ENCODE measurements at regions not wholly inside any gene's neighbourhood (a gene's known extent, or its start where the extent isn't known, plus 50 kb on each side); places are given as distances from the start of the nearest gene placed in this dataset.
A peak's percentile ranks its signal among the peaks of the same experiment; 100 is the strongest.

- Mint-ChIP-seq H3K27ac (no peak overlapping the region), H3K27me3 (peaks cover 7% of the 10 kb centered on the region), H3K36me3 (peaks cover 1% of the 10 kb centered on the region)
These were observed 119.6 kb downstream of the BUD13 start for GRCh38 chr11:116653206-116653605.

DNA sequence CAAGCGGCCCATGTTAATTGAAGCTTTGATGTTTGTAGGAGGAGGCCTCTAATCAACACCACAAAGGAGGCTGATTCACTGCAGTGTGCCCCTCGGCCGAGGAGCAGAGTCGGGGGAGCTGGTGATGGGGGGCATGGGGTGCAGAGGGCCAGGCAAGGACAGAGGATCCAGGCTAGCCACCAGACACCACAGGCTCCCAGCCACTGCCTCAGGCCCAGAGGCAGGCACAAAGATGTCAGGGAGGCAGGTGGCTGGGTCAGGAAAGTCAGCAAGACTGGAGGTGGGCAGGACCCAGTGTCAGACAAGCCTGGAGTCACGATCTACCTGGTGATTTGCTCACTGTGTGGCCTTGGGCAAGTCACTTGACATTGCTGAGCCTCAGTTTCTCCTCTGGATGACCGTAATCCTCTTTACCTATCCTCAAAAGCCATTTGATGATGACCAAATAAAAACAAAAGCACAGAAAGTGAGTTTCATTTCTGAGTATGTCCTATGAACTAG lies 121.0 kb downstream of the BUD13 start:
- Mint-ChIP-seq H3K4me3 (no peak overlapping the region), H3K9me3 (peaks cover 3 to 11% (median 5%) of the 10 kb centered on the region in 3 donors), H3K4me1 (no peaks in the 10 kb centered on the region), H3K27me3 (peaks cover 4% of the 10 kb centered on the region), H3K36me3 (peaks cover 1% of the 10 kb centered on the region), H3K27ac (no peak overlapping the region)

More at GRCh38 chr11:116653206-116653605, 119.6 kb downstream of the BUD13 start:
- no peak overlapping the region for H3K4me3 Mint-ChIP-seq
- peaks cover 3 to 11% (median 5%) of the 10 kb centered on the region in 3 donors for H3K9me3 Mint-ChIP-seq
- H3K4me1 Mint-ChIP-seq = no peaks in the 10 kb centered on the region

DNA sequence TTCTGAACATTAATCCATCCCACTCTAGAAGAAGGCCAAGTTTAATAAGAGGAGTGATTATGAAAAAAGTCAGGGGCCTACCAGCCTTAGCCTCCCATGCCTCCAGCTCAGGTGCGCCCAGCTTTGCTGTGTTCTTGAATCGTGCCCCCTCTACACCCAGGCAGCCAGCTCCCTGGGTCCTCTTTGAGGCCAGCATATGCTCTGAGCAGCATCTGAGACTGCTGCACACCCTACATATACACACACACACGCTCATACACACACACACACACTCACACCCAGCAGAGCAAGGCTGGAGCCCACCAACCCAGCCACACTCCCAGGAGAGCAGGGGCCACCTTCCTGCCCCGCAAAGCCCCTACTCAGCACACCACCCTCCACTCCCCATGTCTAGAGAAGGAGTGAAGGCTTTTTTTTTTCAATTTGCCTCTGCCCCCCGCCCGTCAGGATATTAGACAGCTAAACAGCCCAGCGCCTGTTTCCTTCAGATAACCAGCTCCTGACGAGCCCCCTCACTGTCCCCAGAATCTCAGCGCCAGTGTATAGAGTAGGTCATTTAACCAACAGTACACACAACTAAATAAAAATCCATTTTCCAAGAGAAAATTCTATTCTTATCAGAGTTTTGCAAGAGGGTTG lies 121.6 kb downstream of the BUD13 start:
- H3K4me1 Mint-ChIP-seq = no peaks in the 10 kb centered on the region
- no peak overlapping the region for H3K4me3 Mint-ChIP-seq
- peaks cover 4% of the 10 kb centered on the region for H3K27me3 Mint-ChIP-seq
- no peak overlapping the region for H3K27ac Mint-ChIP-seq
- H3K36me3 Mint-ChIP-seq = peaks cover 1% of the 10 kb centered on the region
- H3K9me3 Mint-ChIP-seq = peaks cover 3 to 11% (median 5%) of the 10 kb centered on the region in 3 donors

GRCh38 chr11:116650052-116650451 lies 122.7 kb downstream of the BUD13 start:
- peaks cover 4% of the 10 kb centered on the region for H3K27me3 Mint-ChIP-seq
- H3K27ac Mint-ChIP-seq = no peak overlapping the region
- peaks cover 3 to 7% (median 6%) of the 10 kb centered on the region in 3 donors for H3K9me3 Mint-ChIP-seq
- H3K4me1 Mint-ChIP-seq = no peaks in the 10 kb centered on the region
- peaks cover 1% of the 10 kb centered on the region for H3K36me3 Mint-ChIP-seq
- no peak overlapping the region for H3K4me3 Mint-ChIP-seq

DNA sequence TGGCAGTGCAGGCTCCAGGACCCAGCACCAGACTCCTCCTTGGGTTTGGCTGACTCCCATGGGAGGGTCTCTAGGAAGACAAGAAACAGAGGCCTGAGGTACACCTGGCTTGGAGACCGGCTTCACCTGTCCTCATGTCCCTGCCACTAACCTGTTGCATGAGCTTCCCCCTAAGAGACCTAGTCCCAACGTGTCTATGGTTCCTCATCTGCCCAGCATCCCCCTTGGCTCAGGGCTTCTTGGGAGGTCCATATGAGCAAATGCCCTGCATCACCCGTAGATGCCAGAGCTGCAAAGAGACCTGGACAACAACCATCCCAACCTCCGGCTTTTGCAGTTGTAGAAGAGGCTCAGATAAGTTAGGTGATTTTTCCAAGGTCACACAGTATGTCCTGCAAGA lies 123.5 kb downstream of the BUD13 start:
- Mint-ChIP-seq H3K9me3 (peaks cover 0 to 3% (median 0%) of the 10 kb centered on the region in 3 donors), H3K4me3 (no peak overlapping the region), H3K27me3 (peaks cover 4% of the 10 kb centered on the region), H3K4me1 (no peaks in the 10 kb centered on the region), H3K27ac (no peak overlapping the region), H3K36me3 (peaks cover 1% of the 10 kb centered on the region)

GRCh38 chr11:116648247-116649174 lies 124.3 kb downstream of the BUD13 start:
- peaks cover 1% of the 10 kb centered on the region for H3K36me3 Mint-ChIP-seq
- H3K27me3 Mint-ChIP-seq = peaks cover 4% of the 10 kb centered on the region
- no peak overlapping the region for H3K4me3 Mint-ChIP-seq
- no peaks in the 10 kb centered on the region for H3K4me1 Mint-ChIP-seq
- no peak overlapping the region for H3K27ac Mint-ChIP-seq
- H3K9me3 Mint-ChIP-seq = peaks cover 0 to 3% (median 0%) of the 10 kb centered on the region in 3 donors

DNA sequence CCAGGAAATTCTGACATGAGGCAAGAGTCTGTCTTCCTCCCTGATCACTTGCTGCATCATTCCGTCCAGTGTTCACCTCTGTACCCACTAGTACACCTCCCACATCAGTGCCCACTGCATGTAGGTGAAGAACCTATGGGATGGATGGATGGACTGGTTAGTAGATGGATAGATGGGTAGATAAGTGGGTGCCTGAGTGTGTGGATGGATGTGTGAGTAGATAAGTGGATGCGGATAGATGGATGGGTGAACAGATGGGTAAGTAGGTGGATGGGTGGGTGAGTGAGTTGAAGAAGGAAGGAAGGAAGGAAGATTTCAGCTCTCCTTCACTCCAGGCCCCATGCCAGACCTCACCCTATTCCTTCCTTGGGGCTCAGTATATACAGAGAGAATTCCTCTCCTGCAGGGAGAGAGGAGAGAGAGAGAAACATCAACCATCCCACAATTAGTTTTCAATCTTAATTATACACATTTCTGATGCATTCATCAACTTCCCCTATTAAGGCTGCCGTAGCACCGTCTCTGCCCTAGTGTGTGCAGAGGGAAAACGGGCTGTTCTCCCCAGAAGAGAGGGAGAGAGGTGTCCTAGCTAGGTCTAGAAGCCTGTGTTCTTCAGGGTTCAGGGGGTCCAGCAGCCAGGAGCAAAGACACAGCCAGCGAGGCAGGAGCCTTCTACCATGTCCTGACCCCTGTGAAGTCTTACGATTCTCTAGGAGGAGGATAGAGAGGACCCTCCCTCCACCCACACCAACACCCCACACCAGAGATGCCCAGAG lies 125.3 kb downstream of the BUD13 start:
- H3K4me1 Mint-ChIP-seq = no peaks in the 10 kb centered on the region
- peaks cover 4% of the 10 kb centered on the region for H3K27me3 Mint-ChIP-seq
- H3K4me3 Mint-ChIP-seq = no peak overlapping the region
- H3K27ac Mint-ChIP-seq = no peak overlapping the region
- H3K9me3 Mint-ChIP-seq = peaks cover 0 to 3% (median 0%) of the 10 kb centered on the region in 3 donors
- no peaks in the 10 kb centered on the region for H3K36me3 Mint-ChIP-seq

- Mint-ChIP-seq H3K36me3 (no peaks in the 10 kb centered on the region), H3K4me3 (no peak overlapping the region), H3K27ac (no peak overlapping the region), H3K4me1 (no peaks in the 10 kb centered on the region), H3K27me3 (peaks cover under 1% of the 10 kb centered on the region), H3K9me3 (peaks cover 0 to 3% (median 0%) of the 10 kb centered on the region in 3 donors)
These were observed 126.6 kb downstream of the BUD13 start for GRCh38 chr11:116646191-116646590.

DNA sequence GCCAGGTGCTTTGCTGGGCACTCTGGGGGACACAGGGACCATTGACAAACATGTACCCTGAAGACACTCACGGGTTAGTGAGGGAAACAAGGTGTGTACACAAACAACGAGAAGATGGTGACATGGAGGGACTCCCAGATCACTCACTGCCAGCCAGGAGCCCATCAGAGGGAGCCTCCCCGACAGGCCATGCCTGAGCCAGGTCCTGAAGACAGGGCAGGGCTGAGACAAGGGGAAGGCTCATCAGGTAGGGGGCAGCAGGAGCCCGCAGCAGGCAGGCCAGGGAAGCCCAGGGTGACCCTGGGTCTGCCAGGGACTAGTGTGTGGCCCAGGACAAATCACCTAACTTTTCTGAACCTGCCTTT lies 127.9 kb downstream of the BUD13 start:
- Mint-ChIP-seq H3K9me3 (peaks cover 0 to 3% (median 0%) of the 10 kb centered on the region in 3 donors), H3K4me3 (no peak overlapping the region), H3K27ac (no peak overlapping the region), H3K27me3 (peaks cover 1% of the 10 kb centered on the region), H3K4me1 (no peaks in the 10 kb centered on the region), H3K36me3 (no peaks in the 10 kb centered on the region)

GRCh38 chr11:116644201-116644940 lies 128.4 kb downstream of the BUD13 start:
- H3K4me1 Mint-ChIP-seq = no peaks in the 10 kb centered on the region
- peak overlapping the region in 1 of 3 donors; percentile 4 for H3K27ac Mint-ChIP-seq
- H3K4me3 Mint-ChIP-seq = peak overlapping the region in 1 of 4 donors; percentile 34
- H3K27me3 Mint-ChIP-seq = peaks cover 1% of the 10 kb centered on the region
- peaks cover 0 to 3% (median 0%) of the 10 kb centered on the region in 3 donors for H3K9me3 Mint-ChIP-seq
- no peaks in the 10 kb centered on the region for H3K36me3 Mint-ChIP-seq

DNA sequence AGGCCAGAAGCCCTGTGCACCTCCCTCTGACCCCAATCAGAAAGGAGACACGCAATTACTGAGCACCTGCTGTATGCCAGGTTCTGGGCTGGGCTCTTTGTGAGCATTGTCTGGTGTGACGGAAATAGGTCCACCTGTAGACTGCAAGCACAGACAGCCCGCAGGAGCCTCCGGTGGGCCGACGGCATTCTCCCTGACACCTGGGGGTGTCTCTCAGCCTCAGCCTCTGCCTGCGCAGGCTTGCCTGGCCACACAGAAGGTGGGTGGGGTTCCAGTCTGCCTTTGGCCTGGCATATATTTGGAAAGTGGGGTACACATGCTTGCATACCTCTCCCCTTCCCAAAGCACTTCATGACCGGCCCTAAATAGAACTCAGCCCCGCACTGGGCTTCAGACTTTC lies 129.3 kb downstream of the BUD13 start:
- peaks cover 0 to 3% (median 0%) of the 10 kb centered on the region in 3 donors for H3K9me3 Mint-ChIP-seq
- H3K36me3 Mint-ChIP-seq = no peaks in the 10 kb centered on the region
- peaks cover 1% of the 10 kb centered on the region for H3K27me3 Mint-ChIP-seq
- no peaks in the 10 kb centered on the region for H3K4me1 Mint-ChIP-seq
- peak overlapping the region in 1 of 3 donors; percentile 4 for H3K27ac Mint-ChIP-seq
- H3K4me3 Mint-ChIP-seq = no peak overlapping the region

GRCh38 chr11:116642902-116643301 lies 129.9 kb downstream of the BUD13 start:
- H3K27ac Mint-ChIP-seq = no peak overlapping the region
- no peaks in the 10 kb centered on the region for H3K36me3 Mint-ChIP-seq
- H3K27me3 Mint-ChIP-seq = peaks cover 1% of the 10 kb centered on the region
- H3K4me3 Mint-ChIP-seq = no peak overlapping the region
- H3K9me3 Mint-ChIP-seq = peaks cover 0 to 3% (median 0%) of the 10 kb centered on the region in 3 donors
- no peaks in the 10 kb centered on the region for H3K4me1 Mint-ChIP-seq

DNA sequence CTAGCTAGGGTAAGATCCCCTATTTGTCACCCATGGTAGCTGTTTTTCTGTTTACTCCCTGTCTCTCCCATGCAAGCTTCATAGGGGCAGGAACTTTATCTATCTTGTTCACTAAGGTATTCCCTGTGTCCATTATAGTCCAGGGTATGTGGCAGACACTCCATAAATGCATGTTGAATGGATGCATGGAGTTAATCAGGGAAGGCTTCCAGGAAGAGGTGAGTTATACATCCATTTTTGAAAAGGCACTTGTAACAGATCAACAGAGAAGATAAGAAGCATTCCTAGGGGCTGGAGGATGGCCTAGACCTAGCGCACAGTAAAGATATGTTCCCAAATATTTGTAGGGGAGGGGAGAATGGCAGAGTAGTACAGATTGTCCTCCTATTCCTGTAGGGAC lies 130.3 kb downstream of the BUD13 start:
- no peak overlapping the region for H3K4me3 Mint-ChIP-seq
- H3K36me3 Mint-ChIP-seq = no peaks in the 10 kb centered on the region
- H3K27me3 Mint-ChIP-seq = peaks cover 1% of the 10 kb centered on the region
- no peaks in the 10 kb centered on the region for H3K4me1 Mint-ChIP-seq
- H3K27ac Mint-ChIP-seq = no peak overlapping the region
- H3K9me3 Mint-ChIP-seq = peaks cover 0 to 3% (median 0%) of the 10 kb centered on the region in 3 donors

GRCh38 chr11:116641561-116642045 lies 131.2 kb downstream of the BUD13 start:
- Mint-ChIP-seq H3K4me1 (no peaks in the 10 kb centered on the region), H3K36me3 (no peaks in the 10 kb centered on the region), H3K9me3 (peaks cover 0 to 3% (median 0%) of the 10 kb centered on the region in 3 donors), H3K27me3 (peaks cover 1% of the 10 kb centered on the region), H3K27ac (no peak overlapping the region), H3K4me3 (no peak overlapping the region)

Data from IgD-negative memory B cell (primary cell).